HAP-1 (cell line): ENCODE measurements at regions not wholly inside any gene's neighbourhood (a gene's known extent, or its start where the extent isn't known, plus 50 kb on each side); places are given as distances from the start of the nearest gene placed in this dataset.

Experiments
- DNase-seq, 2 experiments: peaks; one replicate each; pipeline ENCODE4 v3.0.0-alpha.2; 2016 to 2020; ENCODE audit warnings: low spot score in 2 of 2
- H3K27me3 ChIP-seq: fragments of 250-450 bp; sonication (Bioruptor Pico); 2 replicates; pipeline ENCODE4 v1.5.1; 2020; ENCODE audit warnings: low read depth, mild to moderate bottlenecking, moderate library complexity
- H3K36me3 ChIP-seq: fragments of 250-450 bp; sonication (Bioruptor Pico); replicated peaks from 2 replicates; pipeline ENCODE4 v1.5.1; 2020; ENCODE audit warnings: mild to moderate bottlenecking
- H3K4me1 ChIP-seq: fragments of 250-450 bp; sonication (Bioruptor Pico); 2 replicates; pipeline ENCODE4 v1.5.1; 2020; ENCODE audit warnings: mild to moderate bottlenecking
- H3K4me3 ChIP-seq: fragments of 250-450 bp; sonication (Bioruptor Pico); 2 replicates; pipeline ENCODE4 v1.5.1; 2020; ENCODE audit warnings: mild to moderate bottlenecking, moderate library complexity
- H3K9me3 ChIP-seq: fragments of 250-450 bp; sonication (Bioruptor Pico); 2 replicates; pipeline ENCODE4 v1.5.1; 2020; ENCODE audit warnings: mild to moderate bottlenecking, moderate library complexity
- in situ Hi-C: fragments of 300-500 bp; cut with MboI; formaldehyde crosslinking; loops from 3 replicates; pipeline ENCODE4 v1.14.3; 2020; ENCODE audit warnings: low sequenced_read_pairs, inconsistent platforms, mixed read lengths

GRCh38 chr2:83522891-83523493, 936.1 kb downstream of the SUCLG1 start:
- H3K36me3 ChIP-seq = no peaks in the 10 kb centered on the region
- no peaks in the 10 kb centered on the region for H3K27me3 ChIP-seq
- peaks cover 8% of the 10 kb centered on the region for H3K4me1 ChIP-seq
- H3K9me3 ChIP-seq = no peaks in the 10 kb centered on the region; the same call in 1 of the 2 replicates
- in situ Hi-C loops = no loop called here
- no peak overlapping the region for H3K4me3 ChIP-seq
- no peak for DNase-seq

DNA sequence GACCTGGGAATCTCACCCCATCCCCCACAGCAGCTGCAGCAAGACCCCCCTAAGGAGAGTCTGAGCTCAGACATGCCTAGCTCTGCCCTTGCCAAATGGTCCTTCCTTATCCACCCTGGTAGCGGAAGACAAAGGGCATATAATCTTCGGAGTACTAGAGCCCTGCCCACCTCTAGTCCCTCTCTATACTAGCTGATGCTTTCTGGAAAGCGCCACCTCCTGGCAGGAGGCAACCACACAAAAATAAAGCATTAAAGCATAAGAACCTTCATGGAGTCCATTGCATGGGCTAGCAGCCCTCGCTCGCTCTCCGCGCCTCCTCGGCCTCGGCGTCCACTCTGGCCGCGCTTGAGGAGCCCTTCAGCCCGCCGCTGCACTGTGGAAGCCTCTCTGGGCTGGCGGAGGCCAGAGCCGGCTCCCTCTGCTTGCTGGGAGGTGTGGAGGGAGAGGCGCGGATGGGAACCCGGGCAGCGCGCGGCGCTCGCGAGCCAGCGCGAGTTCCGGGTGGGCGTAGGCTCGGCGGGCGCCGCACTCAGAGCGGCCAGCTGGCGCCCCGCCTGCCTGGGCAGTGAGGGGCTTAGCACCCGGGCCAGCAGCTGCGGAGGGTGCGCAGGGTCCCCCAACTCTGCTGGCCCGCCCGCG, 941.2 kb downstream of the SUCLG1 start:
- no peaks in the 10 kb centered on the region for H3K9me3 ChIP-seq
- peak in 1 of 2 experiments; percentile 10 for DNase-seq
- in situ Hi-C loops = no loop called here

GRCh38 chr2:83516503-83516902, 942.6 kb downstream of the SUCLG1 start:
- Histone ChIP-seq H3K9me3 (no peaks in the 10 kb centered on the region), H3K36me3 (no peaks in the 10 kb centered on the region), H3K4me1 (no peaks in the 10 kb centered on the region), H3K27me3 (no peaks in the 10 kb centered on the region; the same call in 1 of the 2 replicates), H3K4me3 (no peak overlapping the region)
- in situ Hi-C loops = no loop called here
- peak in 1 of 2 experiments; percentile 22 for DNase-seq

More for the DNA sequence above, 941.2 kb downstream of the SUCLG1 start:
- H3K4me1 ChIP-seq = no peaks in the 10 kb centered on the region
- H3K4me3 ChIP-seq = no peak overlapping the region
- no peaks in the 10 kb centered on the region for H3K36me3 ChIP-seq
- no peaks in the 10 kb centered on the region; the same call in 1 of the 2 replicates for H3K27me3 ChIP-seq

DNA sequence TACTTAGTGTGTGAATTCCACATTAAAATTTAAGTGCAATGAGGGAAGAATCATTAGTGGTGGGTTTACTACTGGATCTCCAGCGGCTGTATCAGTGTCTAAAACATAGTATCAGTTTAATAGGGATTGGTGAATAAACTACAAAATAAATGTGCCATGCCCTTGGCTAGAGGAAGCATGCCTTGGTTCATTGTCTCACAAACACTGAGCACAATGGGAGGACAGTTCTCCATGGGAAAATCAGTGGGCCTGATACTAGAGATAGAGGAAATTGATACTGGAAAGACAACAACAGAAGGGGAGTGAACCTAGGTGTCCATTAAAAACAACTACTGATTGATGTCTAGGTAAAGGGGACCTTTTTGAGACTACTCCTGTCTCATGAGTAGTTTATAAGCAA, 971.6 kb downstream of the SUCLG1 start:
- H3K4me1 ChIP-seq = no peaks in the 10 kb centered on the region
- no peak for DNase-seq
- no peaks in the 10 kb centered on the region for H3K36me3 ChIP-seq
- H3K9me3 ChIP-seq = no peaks in the 10 kb centered on the region
- in situ Hi-C loops = no loop called here
- no peaks in the 10 kb centered on the region for H3K27me3 ChIP-seq
- no peak overlapping the region for H3K4me3 ChIP-seq

DNA sequence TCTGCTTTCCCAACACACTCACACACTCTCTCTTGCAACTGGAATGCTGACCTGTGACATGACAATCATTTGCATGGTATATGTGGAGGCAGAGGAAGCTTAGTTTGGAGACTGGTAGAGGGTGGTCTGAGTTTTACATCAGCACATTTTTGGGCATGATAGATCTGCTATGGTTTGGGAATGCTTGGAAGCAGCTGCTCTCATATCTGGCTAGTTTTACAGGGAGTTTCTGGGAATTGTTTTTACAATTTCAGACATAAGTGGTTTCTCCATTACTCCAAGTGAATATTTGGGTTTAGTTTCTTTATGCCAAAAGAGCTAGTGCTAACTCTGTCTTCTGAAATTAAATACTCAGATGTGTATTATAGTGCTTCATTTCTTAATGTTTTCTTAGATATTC, 977.6 kb downstream of the SUCLG1 start:
- Histone ChIP-seq H3K4me1 (no peaks in the 10 kb centered on the region), H3K9me3 (no peaks in the 10 kb centered on the region), H3K27me3 (no peaks in the 10 kb centered on the region), H3K36me3 (no peaks in the 10 kb centered on the region), H3K4me3 (no peak overlapping the region)
- no peak for DNase-seq
- in situ Hi-C loops = no loop called here

- in situ Hi-C loops = no loop called here
Measured at GRCh38 chr2:83478037-83478436, 981.0 kb downstream of the SUCLG1 start.

DNA sequence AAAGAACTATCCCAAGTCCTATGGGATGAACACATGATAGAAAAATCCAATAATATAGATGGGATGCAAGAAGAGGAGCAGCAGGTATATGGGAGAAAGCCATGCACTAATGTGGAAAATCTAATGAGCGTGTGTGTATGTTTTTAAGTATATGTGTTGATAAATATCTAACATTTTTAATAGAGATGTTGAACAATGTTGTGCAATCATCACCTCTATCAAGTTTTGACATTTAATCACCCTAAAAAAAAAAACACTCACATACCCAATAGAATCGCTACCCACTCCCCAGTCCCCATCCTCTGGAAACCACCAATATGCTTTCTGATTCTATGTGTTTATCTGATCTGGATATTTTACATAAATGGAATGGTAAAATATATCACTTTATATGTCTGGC, 983.7 kb downstream of the SUCLG1 start:
- Histone ChIP-seq H3K9me3 (no peaks in the 10 kb centered on the region), H3K4me1 (no peaks in the 10 kb centered on the region), H3K4me3 (no peak overlapping the region), H3K27me3 (no peaks in the 10 kb centered on the region), H3K36me3 (no peaks in the 10 kb centered on the region)
- in situ Hi-C loops = no loop called here
- no peak for DNase-seq

More at GRCh38 chr2:83478037-83478436, 981.0 kb downstream of the SUCLG1 start:
- no peak for DNase-seq
- no peaks in the 10 kb centered on the region for H3K36me3 ChIP-seq
- H3K27me3 ChIP-seq = no peaks in the 10 kb centered on the region
- H3K4me3 ChIP-seq = no peak overlapping the region
- H3K9me3 ChIP-seq = no peaks in the 10 kb centered on the region
- H3K4me1 ChIP-seq = no peaks in the 10 kb centered on the region

GRCh38 chr2:83471655-83472054, 987.4 kb downstream of the SUCLG1 start:
- Histone ChIP-seq H3K36me3 (no peaks in the 10 kb centered on the region), H3K4me1 (no peaks in the 10 kb centered on the region), H3K9me3 (no peaks in the 10 kb centered on the region), H3K4me3 (no peak overlapping the region), H3K27me3 (no peaks in the 10 kb centered on the region; the same call in 1 of the 2 replicates)
- DNase-seq = no peak
- in situ Hi-C loops = no loop called here

DNA sequence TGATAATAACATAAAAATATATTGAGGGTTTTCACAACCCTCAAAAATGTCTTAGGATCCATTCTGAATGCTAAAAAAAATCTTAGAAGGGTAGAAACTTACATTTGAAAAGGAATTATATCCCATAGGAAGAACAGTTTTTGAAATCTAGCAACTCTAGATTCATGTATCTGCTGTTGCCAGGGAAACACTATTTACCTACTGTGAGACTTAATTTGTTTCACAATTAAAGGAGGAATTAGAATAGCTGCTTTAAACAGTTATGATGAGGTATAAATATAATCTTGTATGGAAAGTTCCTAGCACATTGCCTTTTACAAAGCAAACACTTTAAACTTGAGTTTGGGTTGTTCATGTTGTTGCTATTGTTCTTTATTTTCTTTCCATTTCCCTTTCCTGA, 988.2 kb downstream of the SUCLG1 start:
- no peaks in the 10 kb centered on the region for H3K36me3 ChIP-seq
- in situ Hi-C loops = no loop called here
- H3K4me3 ChIP-seq = no peak overlapping the region
- H3K4me1 ChIP-seq = peaks cover 7% of the 10 kb centered on the region
- no peaks in the 10 kb centered on the region; the same call in 1 of the 2 replicates for H3K27me3 ChIP-seq
- no peak for DNase-seq
- no peaks in the 10 kb centered on the region for H3K9me3 ChIP-seq

DNA sequence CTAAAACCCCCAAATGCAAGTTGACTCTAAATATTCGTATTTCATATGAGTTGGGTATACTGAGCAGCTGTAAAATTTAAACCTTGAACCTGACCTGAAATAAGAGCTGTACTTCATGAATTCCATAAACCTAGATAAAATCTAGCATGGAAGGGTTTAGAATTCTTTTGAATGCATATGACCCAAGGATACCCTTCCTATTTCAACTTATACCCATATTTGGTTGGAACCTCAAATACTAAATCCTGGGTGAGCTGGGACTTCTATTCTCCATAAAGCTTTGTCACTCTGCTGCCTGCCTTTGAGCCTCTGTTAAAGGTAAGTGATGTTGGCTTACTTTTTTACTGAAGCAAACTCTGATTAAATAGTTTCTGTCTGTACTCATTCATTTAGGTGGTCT, 994.6 kb downstream of the SUCLG1 start:
- in situ Hi-C loops = no loop called here
- H3K9me3 ChIP-seq = no peaks in the 10 kb centered on the region
- H3K36me3 ChIP-seq = no peaks in the 10 kb centered on the region
- H3K4me3 ChIP-seq = no peak overlapping the region
- DNase-seq = no peak
- peaks cover 4% of the 10 kb centered on the region; the same call in 1 of the 2 replicates for H3K27me3 ChIP-seq
- H3K4me1 ChIP-seq = peaks cover 7% of the 10 kb centered on the region

DNA sequence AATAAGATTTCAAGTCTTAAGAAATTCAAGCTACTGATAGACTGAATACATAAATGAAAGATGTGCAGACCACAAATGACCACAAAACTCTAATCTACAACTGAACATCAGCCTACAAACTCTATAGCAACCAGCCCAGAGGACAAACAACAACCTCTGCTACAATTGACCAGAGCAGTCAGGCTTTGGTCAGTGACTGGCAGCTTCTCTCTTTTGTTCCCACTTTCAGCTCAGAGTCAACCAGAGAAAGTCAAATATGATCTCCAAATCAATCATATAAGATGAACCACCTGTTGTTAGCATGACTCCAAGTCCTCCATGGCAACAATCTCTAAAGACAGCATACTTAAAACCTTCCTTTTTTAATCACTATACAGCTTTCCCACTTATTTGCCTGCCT, 996.2 kb downstream of the SUCLG1 start:
- Histone ChIP-seq H3K9me3 (no peaks in the 10 kb centered on the region), H3K4me1 (peaks cover 7% of the 10 kb centered on the region), H3K36me3 (no peaks in the 10 kb centered on the region), H3K27me3 (peaks cover 4% of the 10 kb centered on the region; the same call in 1 of the 2 replicates), H3K4me3 (no peak overlapping the region)
- in situ Hi-C loops = no loop called here
- DNase-seq = no peak

GRCh38 chr2:83461135-83461534, 997.9 kb downstream of the SUCLG1 start:
- Histone ChIP-seq H3K4me3 (no peak overlapping the region), H3K9me3 (no peaks in the 10 kb centered on the region), H3K4me1 (peaks cover 3% of the 10 kb centered on the region), H3K27me3 (peaks cover 4% of the 10 kb centered on the region; the same call in 1 of the 2 replicates), H3K36me3 (no peaks in the 10 kb centered on the region)
- in situ Hi-C loops = no loop called here
- DNase-seq = no peak

- Histone ChIP-seq H3K9me3 (no peaks in the 10 kb centered on the region), H3K27me3 (peaks cover 4% of the 10 kb centered on the region; the same call in 1 of the 2 replicates), H3K4me3 (no peak overlapping the region), H3K36me3 (no peaks in the 10 kb centered on the region), H3K4me1 (no peaks in the 10 kb centered on the region)
- DNase-seq = no peak
- in situ Hi-C loops = no loop called here
Measured at GRCh38 chr2:83459456-83459855, 999.6 kb downstream of the SUCLG1 start.

DNA sequence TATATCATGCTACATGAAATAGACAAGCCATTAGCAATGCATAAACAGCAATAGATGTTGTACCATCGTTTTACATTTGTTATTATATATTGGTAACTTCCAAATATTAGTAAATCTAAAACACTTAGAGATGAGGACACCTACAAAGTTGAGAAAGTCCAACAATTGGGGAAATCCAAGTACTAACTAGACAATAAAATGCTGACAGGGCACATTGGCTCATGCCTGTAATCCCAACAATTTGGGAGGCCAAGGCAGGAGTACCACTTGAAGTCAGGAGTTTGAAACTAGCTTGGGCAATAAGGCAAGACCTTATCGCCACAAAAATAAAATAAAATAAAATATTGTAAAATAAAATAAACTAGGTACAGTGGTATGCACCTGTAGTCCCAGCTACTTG, 1023.1 kb downstream of the SUCLG1 start:
- Histone ChIP-seq H3K27me3 (no peaks in the 10 kb centered on the region), H3K4me1 (no peaks in the 10 kb centered on the region), H3K9me3 (no peaks in the 10 kb centered on the region), H3K4me3 (no peak overlapping the region), H3K36me3 (no peaks in the 10 kb centered on the region)
- in situ Hi-C loops = no loop called here
- no peak for DNase-seq
